A673 (cell line): ENCODE measurements at regions not wholly inside any gene's neighbourhood (a gene's known extent, or its start where the extent isn't known, plus 50 kb on each side); places are given as distances from the start of the nearest gene placed in this dataset.

Source experiments
- EZH2 ChIP-seq: fragments of 200-600 bp; sonication (generic); IDR thresholded peaks from 2 replicates; pipeline ENCODE4 v1.6.1; 2017; ENCODE audit warnings: borderline replicate concordance, low read depth, mild to moderate bottlenecking, mixed read lengths, antibody characterized with exemption, low read length; ENCODE audit not compliant: poor library complexity, severe bottlenecking
- TF ChIP-seq, protein P1 (sequence below): fragments of 300-800, 200-600 bp; sonication (generic); conservative IDR thresholded peaks from 2 replicates; pipeline ENCODE4 v1.5.1; 2017; ENCODE audit warnings: low read depth, mild to moderate bottlenecking, antibody characterized with exemption, low read length, moderate library complexity, mixed read lengths

DNA sequence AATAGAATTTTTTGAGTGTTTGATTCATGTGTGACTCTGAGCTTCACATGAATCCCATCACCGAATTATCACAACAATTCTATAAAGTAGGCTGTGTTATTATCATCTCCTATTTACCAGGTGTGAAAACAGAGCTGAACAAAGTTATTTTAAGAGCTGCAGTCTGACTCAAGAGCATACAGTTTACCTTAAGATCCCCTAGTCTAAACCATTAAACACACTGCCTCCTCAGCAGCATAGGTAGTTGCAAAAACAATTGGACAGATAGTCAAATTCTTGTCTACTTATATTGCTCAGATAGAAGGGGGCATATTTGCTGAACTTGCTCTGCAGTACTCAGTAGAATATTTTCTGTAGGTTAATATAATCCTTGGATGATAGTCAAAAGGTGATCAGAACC lies 219.8 kb upstream of the ATP2B1 start:
- TF ChIP-seq, protein P1, sequence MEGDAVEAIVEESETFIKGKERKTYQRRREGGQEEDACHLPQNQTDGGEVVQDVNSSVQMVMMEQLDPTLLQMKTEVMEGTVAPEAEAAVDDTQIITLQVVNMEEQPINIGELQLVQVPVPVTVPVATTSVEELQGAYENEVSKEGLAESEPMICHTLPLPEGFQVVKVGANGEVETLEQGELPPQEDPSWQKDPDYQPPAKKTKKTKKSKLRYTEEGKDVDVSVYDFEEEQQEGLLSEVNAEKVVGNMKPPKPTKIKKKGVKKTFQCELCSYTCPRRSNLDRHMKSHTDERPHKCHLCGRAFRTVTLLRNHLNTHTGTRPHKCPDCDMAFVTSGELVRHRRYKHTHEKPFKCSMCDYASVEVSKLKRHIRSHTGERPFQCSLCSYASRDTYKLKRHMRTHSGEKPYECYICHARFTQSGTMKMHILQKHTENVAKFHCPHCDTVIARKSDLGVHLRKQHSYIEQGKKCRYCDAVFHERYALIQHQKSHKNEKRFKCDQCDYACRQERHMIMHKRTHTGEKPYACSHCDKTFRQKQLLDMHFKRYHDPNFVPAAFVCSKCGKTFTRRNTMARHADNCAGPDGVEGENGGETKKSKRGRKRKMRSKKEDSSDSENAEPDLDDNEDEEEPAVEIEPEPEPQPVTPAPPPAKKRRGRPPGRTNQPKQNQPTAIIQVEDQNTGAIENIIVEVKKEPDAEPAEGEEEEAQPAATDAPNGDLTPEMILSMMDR: no peak
- TF ChIP-seq EZH2: no peak
